ENCODE measurements at regions not wholly inside any gene's neighbourhood (a gene's known extent, or its start where the extent isn't known, plus 50 kb on each side); places are given as distances from the start of the nearest gene placed in this dataset.

GRCh38 chr13:24002206-24002815 is 105.0 kb upstream of the C1QTNF9B start:
- in situ Hi-C loops (cut with HindIII; ENCODE audit: low pct_unique_long_range_greater_than_20kb, low sequenced_read_pairs) = no loop called here
- DNase-seq (ENCODE audit: low read depth, low spot score) = no peak

- in situ Hi-C loops (cut with HindIII; ENCODE audit: low pct_unique_long_range_greater_than_20kb, low sequenced_read_pairs) = no loop called here
- no peak for DNase-seq (ENCODE audit: low read depth, low spot score)
Observed at GRCh38 chr13:24004142-24004899, 107.0 kb upstream of the C1QTNF9B start.

GRCh38 chr13:24004971-24005370 is 107.7 kb upstream of the C1QTNF9B start:
- in situ Hi-C loops (cut with HindIII; ENCODE audit: low pct_unique_long_range_greater_than_20kb, low sequenced_read_pairs) = no loop called here
- no peak for DNase-seq (ENCODE audit: low read depth, low spot score)

GRCh38 chr13:24005755-24006281 is 108.5 kb upstream of the C1QTNF9B start:
- in situ Hi-C loops (cut with HindIII; ENCODE audit: low pct_unique_long_range_greater_than_20kb, low sequenced_read_pairs) = no loop called here
- peak; percentile 40 for DNase-seq (ENCODE audit: low read depth, low spot score)

- DNase-seq (ENCODE audit: low read depth, low spot score) = no peak
- in situ Hi-C loops (cut with HindIII; ENCODE audit: low pct_unique_long_range_greater_than_20kb, low sequenced_read_pairs) = no loop called here
Observed at GRCh38 chr13:24006520-24007248, 109.4 kb upstream of the C1QTNF9B start.

DNA sequence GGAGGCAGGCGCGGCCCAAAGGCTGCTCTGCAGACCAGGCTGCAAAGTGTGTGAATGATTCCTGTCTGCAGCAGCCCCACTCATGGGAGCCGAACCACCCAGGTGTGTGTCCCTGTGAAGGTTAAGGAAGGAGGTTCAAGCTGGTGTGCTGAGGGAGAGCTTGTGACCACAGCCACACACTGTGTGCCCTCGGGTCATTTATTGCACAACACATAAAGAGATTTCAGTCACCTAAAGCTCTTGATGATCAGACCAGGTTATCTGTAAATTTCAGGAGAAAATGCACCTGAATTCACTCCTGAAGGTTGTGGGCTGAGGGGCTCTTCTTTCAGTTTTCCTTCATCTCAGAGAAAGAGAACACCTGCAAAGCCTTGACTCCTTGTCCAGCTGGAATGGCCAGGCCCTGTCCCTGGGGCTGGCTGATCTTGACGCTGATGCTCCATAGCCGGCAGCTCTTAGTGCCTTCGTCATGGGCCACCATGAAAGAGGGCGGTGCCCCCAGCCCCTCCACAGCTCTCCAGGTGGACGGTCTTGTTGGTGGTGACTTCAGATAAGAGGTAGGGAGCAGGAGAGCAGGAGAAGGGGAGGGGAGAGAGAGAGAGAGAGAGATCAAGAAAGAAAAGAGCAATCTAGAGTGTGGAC is 110.8 kb upstream of the C1QTNF9B start:
- in situ Hi-C loops (cut with HindIII; ENCODE audit: low pct_unique_long_range_greater_than_20kb, low sequenced_read_pairs) = no loop called here
- DNase-seq (ENCODE audit: low read depth, low spot score) = no peak

DNA sequence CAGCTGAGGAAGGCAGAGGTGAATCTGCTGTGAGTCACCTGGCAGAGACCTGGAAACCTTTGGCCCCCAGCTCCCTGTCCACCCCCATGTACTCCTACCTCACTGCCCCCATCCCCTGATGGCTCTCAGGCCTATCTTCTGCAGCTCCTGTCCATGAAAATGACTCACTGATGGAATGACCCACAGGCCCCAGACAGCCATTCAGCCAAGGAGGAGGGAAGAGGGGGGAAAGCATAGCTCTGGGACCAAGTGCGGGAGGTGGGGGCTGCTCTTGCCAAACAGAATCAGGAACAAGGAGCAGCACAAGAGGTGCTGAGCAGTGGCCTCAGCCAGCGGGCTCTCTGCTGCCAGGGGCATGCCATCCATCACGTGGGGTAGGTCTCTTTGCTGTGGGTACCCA is 111.4 kb upstream of the C1QTNF9B start:
- in situ Hi-C loops (cut with HindIII; ENCODE audit: low pct_unique_long_range_greater_than_20kb, low sequenced_read_pairs) = no loop called here
- no peak for DNase-seq (ENCODE audit: low read depth, low spot score)

GRCh38 chr13:24011266-24011665 is 114.0 kb upstream of the C1QTNF9B start:
- in situ Hi-C loops (cut with HindIII; ENCODE audit: low pct_unique_long_range_greater_than_20kb, low sequenced_read_pairs) = no loop called here
- DNase-seq (ENCODE audit: low read depth, low spot score) = no peak

GRCh38 chr13:24012648-24013047 is 115.3 kb upstream of the C1QTNF9B start:
- DNase-seq (ENCODE audit: low read depth, low spot score) = no peak
- in situ Hi-C loops (cut with HindIII; ENCODE audit: low pct_unique_long_range_greater_than_20kb, low sequenced_read_pairs) = no loop called here

DNA sequence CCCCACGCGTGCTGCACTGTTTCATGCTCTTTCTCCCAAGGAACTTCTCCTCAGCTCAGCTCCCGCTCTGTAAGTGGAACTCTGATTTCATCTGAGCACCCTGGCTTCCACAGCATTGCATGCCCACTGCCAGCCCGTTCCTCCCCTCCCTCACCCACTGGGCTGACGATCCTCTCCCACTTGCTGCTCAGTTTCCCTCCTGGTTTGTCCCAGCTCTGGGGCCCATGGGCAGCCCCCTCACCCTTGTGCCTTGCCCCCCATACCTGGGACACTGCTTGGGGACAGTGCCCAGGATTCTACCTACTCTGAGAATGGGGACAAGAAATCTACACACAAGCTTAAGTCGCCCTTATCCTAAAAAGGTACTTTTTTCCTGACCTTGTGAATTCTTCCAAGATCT is 115.9 kb upstream of the C1QTNF9B start:
- in situ Hi-C loops (cut with HindIII; ENCODE audit: low pct_unique_long_range_greater_than_20kb, low sequenced_read_pairs) = no loop called here
- DNase-seq (ENCODE audit: low read depth, low spot score) = no peak

- no peak for DNase-seq (ENCODE audit: low read depth, low spot score)
- in situ Hi-C loops (cut with HindIII; ENCODE audit: low pct_unique_long_range_greater_than_20kb, low sequenced_read_pairs) = no loop called here
Observed at GRCh38 chr13:24016046-24016445, 118.7 kb upstream of the C1QTNF9B start.

DNA sequence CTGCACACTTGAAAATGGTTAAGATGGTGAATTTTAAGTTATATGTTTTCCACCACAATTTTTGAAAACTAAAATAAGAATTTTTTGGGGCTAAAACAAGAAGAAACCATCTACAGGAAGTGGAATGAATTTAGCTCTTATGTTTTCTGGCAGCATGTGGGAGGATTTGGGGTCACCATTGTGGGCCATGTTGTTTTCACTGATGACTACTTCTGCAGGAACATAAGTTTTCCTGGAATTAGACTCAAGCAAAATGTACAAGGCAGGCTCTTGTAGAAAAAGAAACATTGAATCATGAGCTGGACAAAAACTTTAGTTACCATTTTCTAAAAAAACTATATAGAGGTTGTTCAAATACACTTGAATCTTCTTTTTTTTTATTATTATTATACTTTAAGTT is 125.3 kb upstream of the C1QTNF9B start:
- in situ Hi-C loops (cut with HindIII; ENCODE audit: low pct_unique_long_range_greater_than_20kb, low sequenced_read_pairs) = no loop called here
- DNase-seq (ENCODE audit: low read depth, low spot score) = no peak

- in situ Hi-C loops (cut with HindIII; ENCODE audit: low pct_unique_long_range_greater_than_20kb, low sequenced_read_pairs) = no loop called here
- DNase-seq (ENCODE audit: low read depth, low spot score) = no peak
Observed at GRCh38 chr13:24023073-24023472, 125.8 kb upstream of the C1QTNF9B start.

DNA sequence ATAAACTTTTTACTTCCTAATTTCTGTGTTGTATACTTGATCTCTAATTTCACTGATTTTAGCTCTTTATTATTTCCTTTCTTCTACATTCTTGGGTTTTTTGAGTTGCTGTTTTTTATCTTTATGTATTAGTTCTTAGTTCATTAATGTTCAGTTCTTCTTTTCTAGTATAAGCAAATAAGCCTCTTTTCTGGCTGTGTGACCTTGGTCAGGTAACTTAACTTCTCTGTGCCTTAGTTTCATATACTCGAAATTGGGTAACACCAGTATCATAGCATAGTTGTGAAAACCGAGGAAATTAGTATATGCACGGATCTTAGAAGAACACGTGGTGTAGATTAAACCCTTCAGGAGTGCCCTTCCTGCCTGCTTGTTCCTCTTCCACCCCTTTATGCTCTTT is 130.2 kb upstream of the C1QTNF9B start:
- no peak for DNase-seq (ENCODE audit: low read depth, low spot score)
- in situ Hi-C loops (cut with HindIII; ENCODE audit: low pct_unique_long_range_greater_than_20kb, low sequenced_read_pairs) = no loop called here

DNA sequence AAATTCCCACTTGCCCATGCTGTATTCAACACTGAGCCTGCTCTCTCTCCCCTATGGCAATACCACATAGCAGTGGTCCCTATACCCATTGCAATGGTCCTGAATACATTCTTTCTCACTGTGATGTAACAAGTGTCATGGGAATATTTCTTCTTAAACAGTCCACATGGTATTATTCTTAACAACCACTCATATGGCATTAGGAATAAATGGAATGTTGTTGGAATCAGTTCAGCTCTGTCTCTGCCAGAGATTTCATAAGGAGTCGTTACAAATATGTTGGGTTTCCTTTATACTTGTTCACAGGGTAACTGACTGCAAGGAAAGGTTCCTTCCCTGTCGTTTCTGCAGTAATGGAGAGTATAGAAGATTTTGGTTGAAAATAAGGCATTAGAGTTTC is 128.3 kb upstream of the SPATA13 start:
- in situ Hi-C loops (cut with HindIII; ENCODE audit: low pct_unique_long_range_greater_than_20kb, low sequenced_read_pairs) = no loop called here
- DNase-seq (ENCODE audit: low read depth, low spot score) = no peak

DNA sequence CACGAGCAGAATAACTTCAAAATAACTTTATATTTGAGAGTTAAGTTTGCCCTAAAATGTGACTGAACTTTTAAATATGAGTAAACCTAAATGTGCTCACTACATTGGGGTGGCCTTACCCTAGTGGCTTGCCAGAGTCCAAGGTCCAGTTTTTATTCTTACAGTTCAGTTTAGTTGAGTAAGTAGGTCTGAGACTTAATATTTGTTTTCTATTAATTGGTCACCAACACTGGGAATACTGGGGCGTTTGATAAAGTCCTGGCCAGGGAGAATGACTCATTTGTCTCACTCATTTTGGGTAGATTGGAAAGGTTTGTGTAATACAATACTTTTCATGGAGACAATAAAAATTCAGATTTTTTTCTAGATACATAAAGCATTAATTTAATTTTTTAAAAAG is 127.8 kb upstream of the SPATA13 start:
- no peak for DNase-seq (ENCODE audit: low read depth, low spot score)
- in situ Hi-C loops (cut with HindIII; ENCODE audit: low pct_unique_long_range_greater_than_20kb, low sequenced_read_pairs) = no loop called here

DNA sequence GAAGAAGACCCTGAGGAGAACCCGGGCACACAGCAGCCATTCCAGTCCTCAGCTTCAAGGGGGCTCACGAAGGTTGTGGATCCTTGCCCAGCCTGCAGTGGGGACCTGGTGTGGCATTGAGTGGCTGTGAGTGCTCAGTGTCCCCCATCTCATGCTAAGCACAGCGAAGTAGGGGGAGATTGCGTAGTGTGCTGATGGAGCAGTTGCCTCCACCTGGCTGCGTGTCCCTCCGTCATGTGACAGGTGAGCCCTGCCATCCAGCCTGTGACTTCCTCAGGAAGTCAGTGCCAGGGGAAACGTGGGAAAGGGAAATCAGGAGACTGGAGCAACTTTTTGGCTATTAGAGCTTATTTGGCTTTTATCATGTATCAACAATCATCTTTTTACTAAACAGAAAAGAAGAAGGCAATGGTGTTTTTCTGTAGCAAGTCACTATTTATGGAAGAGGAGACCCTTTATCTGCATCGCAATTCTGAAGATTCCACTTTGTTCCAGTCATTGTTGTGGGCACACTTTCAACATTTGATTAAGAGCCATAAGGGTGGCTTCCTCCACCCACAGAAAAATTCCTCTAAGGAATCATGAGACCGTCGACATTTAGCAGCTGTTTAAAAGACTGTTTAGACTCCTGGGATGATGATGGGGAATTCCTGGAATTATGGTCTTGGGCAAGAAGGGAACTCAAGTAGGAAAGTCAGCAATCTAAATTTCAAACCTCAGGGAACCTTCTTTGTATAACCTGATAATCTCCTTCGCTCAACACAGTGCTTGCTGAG is 126.8 kb upstream of the SPATA13 start:
- peak; percentile 57 for DNase-seq (ENCODE audit: low read depth, low spot score)

More for the DNA sequence above, 126.8 kb upstream of the SPATA13 start:
- in situ Hi-C loops (cut with HindIII; ENCODE audit: low pct_unique_long_range_greater_than_20kb, low sequenced_read_pairs) = no loop called here

Data from SK-MEL-5 (cell line).